Trophoblast cell (in vitro differentiated cells and primary cell): ENCODE measurements at regions not wholly inside any gene's neighbourhood (a gene's known extent, or its start where the extent isn't known, plus 50 kb on each side); places are given as distances from the start of the nearest gene placed in this dataset.

Source experiments
- DNase-seq, 2 donors: peaks; one replicate each; pipeline ENCODE4 v3.0.0-alpha.2; 2016
- H2AFZ ChIP-seq: 2 replicates; pipeline ENCODE4 v1.6.1; 2013; ENCODE audit warnings: low read length, moderate library complexity, mild to moderate bottlenecking; ENCODE audit not compliant: insufficient read depth, poor library complexity
- H2AK5ac ChIP-seq: 2 replicates; pipeline ENCODE4 v1.6.1; 2013; ENCODE audit warnings: mild to moderate bottlenecking, low read length
- H2BK120ac ChIP-seq: 2 replicates; pipeline ENCODE4 v1.6.1; 2013; ENCODE audit warnings: low read length, mild to moderate bottlenecking, moderate library complexity; ENCODE audit not compliant: insufficient read depth, poor library complexity
- H2BK12ac ChIP-seq: 2 replicates; pipeline ENCODE4 v1.6.1; 2013; ENCODE audit warnings: mild to moderate bottlenecking, low read length, moderate library complexity
- H2BK5ac ChIP-seq: 2 replicates; pipeline ENCODE4 v1.6.1; 2013; ENCODE audit warnings: low read length, low read depth, moderate library complexity, mild to moderate bottlenecking; ENCODE audit not compliant: poor library complexity
- H3K14ac ChIP-seq: 2 replicates; pipeline ENCODE4 v1.6.1; 2013; ENCODE audit warnings: mild to moderate bottlenecking, low read length
- H3K18ac ChIP-seq: 2 replicates; pipeline ENCODE4 v1.6.1; 2013; ENCODE audit warnings: mild to moderate bottlenecking, low read length
- H3K23ac ChIP-seq: 2 replicates; pipeline ENCODE4 v1.6.1; 2013; ENCODE audit warnings: low read length
- H3K27ac ChIP-seq: 2 replicates; pipeline ENCODE4 v1.5.1; 2013; ENCODE audit warnings: low read depth, mild to moderate bottlenecking, inconsistent platforms, low read length, moderate library complexity
- H3K27me3 ChIP-seq: 2 replicates; pipeline ENCODE4 v1.6.1; 2013; ENCODE audit warnings: inconsistent platforms, mild to moderate bottlenecking, low read length, moderate library complexity; ENCODE audit not compliant: insufficient read depth
- H3K36me3 ChIP-seq, 2 experiments: 1 replicate in 1 of 2; 2 replicates in 1 of 2; pipeline ENCODE4 v1.6.1; 2013; ENCODE audit warnings: low read length in 2 of 2, mild to moderate bottlenecking in 2 of 2, moderate library complexity in 1 of 2; ENCODE audit not compliant: insufficient read depth in 2 of 2, control insufficient read depth in 1 of 2
- H3K4ac ChIP-seq: 2 replicates; pipeline ENCODE4 v1.6.1; 2013; ENCODE audit warnings: low read depth, mild to moderate bottlenecking, low read length, moderate library complexity
- H3K4me1 ChIP-seq, 2 experiments: 1 replicate in 1 of 2; 2 replicates in 1 of 2; pipeline ENCODE4 v1.6.1; 2013; ENCODE audit warnings: low read length in 2 of 2, mild to moderate bottlenecking in 2 of 2, moderate library complexity in 1 of 2; ENCODE audit not compliant: insufficient read depth in 2 of 2, control insufficient read depth in 1 of 2
- H3K4me2 ChIP-seq: 2 replicates; pipeline ENCODE4 v1.6.1; 2013; ENCODE audit warnings: inconsistent platforms, mild to moderate bottlenecking, low read length, moderate library complexity
- H3K4me3 ChIP-seq: 2 replicates; pipeline ENCODE4 v1.5.1; 2013; ENCODE audit warnings: mild to moderate bottlenecking, low read depth, low read length, inconsistent platforms
- H3K79me1 ChIP-seq: one replicate; pipeline ENCODE4 v1.6.1; 2013; ENCODE audit warnings: low read length
- H3K79me2 ChIP-seq: 2 replicates; pipeline ENCODE4 v1.6.1; 2013; ENCODE audit warnings: low read length, mild to moderate bottlenecking; ENCODE audit not compliant: control insufficient read depth, insufficient read depth, poor library complexity
- H3K9ac ChIP-seq: 2 replicates; pipeline ENCODE4 v1.6.1; 2013; ENCODE audit warnings: mild to moderate bottlenecking, low read length
- H3K9me3 ChIP-seq: 2 replicates; pipeline ENCODE4 v1.6.1; 2013; ENCODE audit warnings: low read depth, mild to moderate bottlenecking, control low read depth, inconsistent platforms, low read length; ENCODE audit not compliant: insufficient read depth
- H4K12ac ChIP-seq: 2 replicates; pipeline ENCODE4 v1.6.1; 2013; ENCODE audit warnings: low read depth, mild to moderate bottlenecking, low read length, moderate library complexity
- H4K8ac ChIP-seq: 2 replicates; pipeline ENCODE4 v1.6.1; 2013; ENCODE audit warnings: low read depth, mild to moderate bottlenecking, low read length, moderate library complexity
- H4K91ac ChIP-seq: one replicate; pipeline ENCODE4 v1.6.1; 2013; ENCODE audit warnings: low read depth, mild to moderate bottlenecking, low read length, moderate library complexity
- WGBS: extraction: QIAGEN DNeasy Blood & Tissue Kit; methylation state at CpG from one replicate; pipeline ENCODE4 v1.1.7; 2013; ENCODE audit warnings: missing lambda C conversion rate; ENCODE audit not compliant: insufficient read length, insufficient coverage; ENCODE audit errors: extremely low coverage; 5-methylcytosine and 5-hydroxymethylcytosine counted together

- no peak overlapping the region for H2BK120ac ChIP-seq
- H4K8ac ChIP-seq: no peak overlapping the region
- no CpG with 5 or more reads among the region's 4 CpGs for WGBS
- no peaks in the 10 kb centered on the region for H3K9me3 ChIP-seq
- H3K27ac ChIP-seq: no peak overlapping the region
- DNase-seq: no peak
- no peak overlapping the region for H3K4me3 ChIP-seq
- no peaks in the 10 kb centered on the region for H3K4me1 ChIP-seq
- no peaks in the 10 kb centered on the region for H3K79me2 ChIP-seq
- no peak overlapping the region for H3K4me2 ChIP-seq
- H2BK5ac ChIP-seq: no peak overlapping the region
- H2AFZ ChIP-seq: no peak overlapping the region
- no peak overlapping the region for H3K18ac ChIP-seq
- no peak overlapping the region for H4K12ac ChIP-seq
- no peaks in the 10 kb centered on the region for H3K79me1 ChIP-seq
- no peak overlapping the region for H2AK5ac ChIP-seq
- H3K9ac ChIP-seq: no peak overlapping the region
- H3K23ac ChIP-seq: no peak overlapping the region
- H2BK12ac ChIP-seq: no peak overlapping the region
- no peak overlapping the region for H3K14ac ChIP-seq
- no peak overlapping the region for H3K4ac ChIP-seq
- H4K91ac ChIP-seq: no peak overlapping the region
- no peaks in the 10 kb centered on the region for H3K27me3 ChIP-seq
- no peaks in the 10 kb centered on the region for H3K36me3 ChIP-seq
Observed at GRCh38 chr9:1453636-1454035, 403.5 kb downstream of the DMRT2 start.

GRCh38 chr9:1454211-1454610 lies 404.1 kb downstream of the DMRT2 start:
- no peaks in the 10 kb centered on the region for H3K79me1 ChIP-seq
- no peak overlapping the region for H3K9ac ChIP-seq
- H3K14ac ChIP-seq: no peak overlapping the region
- H3K27ac ChIP-seq: no peak overlapping the region
- H2BK120ac ChIP-seq: no peak overlapping the region
- H3K36me3 ChIP-seq: no peaks in the 10 kb centered on the region
- H3K4ac ChIP-seq: no peak overlapping the region
- no peaks in the 10 kb centered on the region for H3K79me2 ChIP-seq
- H4K91ac ChIP-seq: no peak overlapping the region
- H2BK12ac ChIP-seq: no peak overlapping the region
- no peak overlapping the region for H4K12ac ChIP-seq
- H2BK5ac ChIP-seq: no peak overlapping the region
- no peaks in the 10 kb centered on the region for H3K4me1 ChIP-seq
- no peak overlapping the region for H2AK5ac ChIP-seq
- no peak overlapping the region for H2AFZ ChIP-seq
- H3K27me3 ChIP-seq: no peaks in the 10 kb centered on the region
- H3K23ac ChIP-seq: no peak overlapping the region
- H3K18ac ChIP-seq: no peak overlapping the region
- H3K9me3 ChIP-seq: no peaks in the 10 kb centered on the region
- H3K4me2 ChIP-seq: no peak overlapping the region
- no peak overlapping the region for H4K8ac ChIP-seq
- no peak for DNase-seq
- no CpG with 5 or more reads among the region's 1 CpG for WGBS
- H3K4me3 ChIP-seq: no peak overlapping the region

GRCh38 chr9:1454616-1455347 lies 404.6 kb downstream of the DMRT2 start:
- H3K79me1 ChIP-seq: no peaks in the 10 kb centered on the region
- H3K27ac ChIP-seq: no peak overlapping the region
- H3K4me1 ChIP-seq: no peaks in the 10 kb centered on the region
- no peak overlapping the region for H2BK5ac ChIP-seq
- no CpG with 5 or more reads among the region's 7 CpGs for WGBS
- no peak overlapping the region for H2BK12ac ChIP-seq
- no peak overlapping the region for H3K14ac ChIP-seq
- no peak overlapping the region for H3K18ac ChIP-seq
- no peak overlapping the region for H3K4ac ChIP-seq
- H3K4me3 ChIP-seq: no peak overlapping the region
- no peak for DNase-seq
- no peaks in the 10 kb centered on the region for H3K79me2 ChIP-seq
- H3K23ac ChIP-seq: no peak overlapping the region
- no peak overlapping the region for H3K4me2 ChIP-seq
- H4K8ac ChIP-seq: no peak overlapping the region
- no peak overlapping the region for H2BK120ac ChIP-seq
- H3K9ac ChIP-seq: no peak overlapping the region
- no peak overlapping the region for H2AFZ ChIP-seq
- no peaks in the 10 kb centered on the region for H3K27me3 ChIP-seq
- H3K9me3 ChIP-seq: no peaks in the 10 kb centered on the region
- no peak overlapping the region for H4K12ac ChIP-seq
- H2AK5ac ChIP-seq: no peak overlapping the region
- H4K91ac ChIP-seq: no peak overlapping the region
- no peaks in the 10 kb centered on the region for H3K36me3 ChIP-seq

GRCh38 chr9:1455766-1456165 lies 405.6 kb downstream of the DMRT2 start:
- no peaks in the 10 kb centered on the region for H3K79me1 ChIP-seq

More at GRCh38 chr9:1455766-1456165, 405.6 kb downstream of the DMRT2 start:
- no peak overlapping the region for H3K4ac ChIP-seq
- H3K14ac ChIP-seq: no peak overlapping the region
- DNase-seq: no peak
- no peak overlapping the region for H3K4me3 ChIP-seq
- no peak overlapping the region for H3K18ac ChIP-seq
- no peak overlapping the region for H4K91ac ChIP-seq
- no peak overlapping the region for H3K9ac ChIP-seq
- no peaks in the 10 kb centered on the region for H3K36me3 ChIP-seq
- no peaks in the 10 kb centered on the region for H3K27me3 ChIP-seq
- no peak overlapping the region for H4K12ac ChIP-seq
- H2BK12ac ChIP-seq: no peak overlapping the region
- H3K23ac ChIP-seq: no peak overlapping the region
- H2BK120ac ChIP-seq: no peak overlapping the region
- no peak overlapping the region for H2AK5ac ChIP-seq
- H3K9me3 ChIP-seq: no peaks in the 10 kb centered on the region
- H4K8ac ChIP-seq: no peak overlapping the region
- no peak overlapping the region for H3K27ac ChIP-seq
- no peak overlapping the region for H2AFZ ChIP-seq
- WGBS: no CpG with 5 or more reads among the region's 4 CpGs
- H3K79me2 ChIP-seq: no peaks in the 10 kb centered on the region
- no peaks in the 10 kb centered on the region for H3K4me1 ChIP-seq
- no peak overlapping the region for H2BK5ac ChIP-seq
- H3K4me2 ChIP-seq: no peak overlapping the region
